Mammary epithelial cell (primary cell): ENCODE measurements at regions not wholly inside any gene's neighbourhood (a gene's known extent, or its start where the extent isn't known, plus 50 kb on each side); places are given as distances from the start of the nearest gene placed in this dataset.

Experiments
- EZH2 ChIP-seq: IDR thresholded peaks from 2 replicates; pipeline ENCODE4 v1.6.1; 2012; ENCODE audit warnings: low read length, inconsistent platforms, borderline replicate concordance
- TF ChIP-seq, protein P1 (sequence below), 2 donors: IDR thresholded peaks in 1 of 2; conservative IDR thresholded peaks in 1 of 2; 2 replicates each; pipeline ENCODE4 v1.5.1; 2011 to 2012; ENCODE audit warnings: inconsistent platforms in 2 of 2, low read length in 2 of 2, mild to moderate bottlenecking in 2 of 2, control low read depth in 1 of 2, low read depth in 1 of 2; ENCODE audit not compliant: insufficient read depth in 1 of 2; ENCODE audit errors: extremely low read depth in 1 of 2

- TF ChIP-seq, protein P1, sequence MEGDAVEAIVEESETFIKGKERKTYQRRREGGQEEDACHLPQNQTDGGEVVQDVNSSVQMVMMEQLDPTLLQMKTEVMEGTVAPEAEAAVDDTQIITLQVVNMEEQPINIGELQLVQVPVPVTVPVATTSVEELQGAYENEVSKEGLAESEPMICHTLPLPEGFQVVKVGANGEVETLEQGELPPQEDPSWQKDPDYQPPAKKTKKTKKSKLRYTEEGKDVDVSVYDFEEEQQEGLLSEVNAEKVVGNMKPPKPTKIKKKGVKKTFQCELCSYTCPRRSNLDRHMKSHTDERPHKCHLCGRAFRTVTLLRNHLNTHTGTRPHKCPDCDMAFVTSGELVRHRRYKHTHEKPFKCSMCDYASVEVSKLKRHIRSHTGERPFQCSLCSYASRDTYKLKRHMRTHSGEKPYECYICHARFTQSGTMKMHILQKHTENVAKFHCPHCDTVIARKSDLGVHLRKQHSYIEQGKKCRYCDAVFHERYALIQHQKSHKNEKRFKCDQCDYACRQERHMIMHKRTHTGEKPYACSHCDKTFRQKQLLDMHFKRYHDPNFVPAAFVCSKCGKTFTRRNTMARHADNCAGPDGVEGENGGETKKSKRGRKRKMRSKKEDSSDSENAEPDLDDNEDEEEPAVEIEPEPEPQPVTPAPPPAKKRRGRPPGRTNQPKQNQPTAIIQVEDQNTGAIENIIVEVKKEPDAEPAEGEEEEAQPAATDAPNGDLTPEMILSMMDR (conservative IDR thresholded peaks at IDR 0.05 in 1 of 2, IDR thresholded peaks at IDR 0.05 in 1 of 2; ENCODE audit: extremely low read depth in 1 of 2, insufficient read depth in 1 of 2, low read depth in 1 of 2, low read length in 2 of 2): no peak
- TF ChIP-seq EZH2: no peak
Observed at GRCh38 chr3:180764481-180764880, 85.2 kb upstream of the CCDC39 start.
